ENCODE measurements at regions not wholly inside any gene's neighbourhood (a gene's known extent, or its start where the extent isn't known, plus 50 kb on each side); places are given as distances from the start of the nearest gene placed in this dataset.

DNA sequence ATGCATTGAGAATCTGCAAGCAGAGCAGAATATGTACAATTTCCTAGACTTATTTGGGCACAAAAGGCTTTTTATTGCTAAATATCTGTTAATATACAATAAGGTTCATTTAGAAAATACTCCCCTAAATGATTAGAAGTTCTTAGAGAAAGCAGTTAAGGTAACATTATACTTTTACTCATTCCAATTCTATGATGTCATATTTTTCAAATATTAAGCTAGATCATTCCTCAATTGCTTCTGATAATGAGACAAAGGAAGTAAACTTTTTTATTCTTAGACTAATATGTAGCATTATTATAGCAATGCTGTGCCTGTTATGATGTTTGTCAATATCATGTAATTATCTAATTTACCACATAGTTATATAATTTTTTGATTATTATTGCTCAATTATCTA, 447.0 kb downstream of the SLC16A7 start:
- no peak for DNase-seq (ENCODE audit: low read depth)

GRCh38 chr12:60043236-60043635, 447.4 kb downstream of the SLC16A7 start:
- H3K4me3 ChIP-seq (ENCODE audit: low read length) = no peak overlapping the region
- no peaks in the 10 kb centered on the region for H3K9me3 ChIP-seq (ENCODE audit: control insufficient read depth, low read length)
- H3K27me3 ChIP-seq (replicated peaks; ENCODE audit: control insufficient read depth, insufficient read depth, low read length) = no peaks in the 10 kb centered on the region
- DNase-seq (ENCODE audit: low read depth) = no peak
- no peak overlapping the region for H3K9ac ChIP-seq (ENCODE audit: low read length)
- H3K36me3 ChIP-seq (ENCODE audit: control insufficient read depth, insufficient read depth, low read length, severe bottlenecking) = no peaks in the 10 kb centered on the region
- no peaks in the 10 kb centered on the region for H3K4me1 ChIP-seq (ENCODE audit: control insufficient read depth, insufficient read depth, low read length)

More for the DNA sequence above, 447.0 kb downstream of the SLC16A7 start:
- H3K4me3 ChIP-seq (ENCODE audit: low read length) = no peak overlapping the region
- H3K4me1 ChIP-seq (ENCODE audit: control insufficient read depth, insufficient read depth, low read length) = no peaks in the 10 kb centered on the region
- no peaks in the 10 kb centered on the region for H3K27me3 ChIP-seq (replicated peaks; ENCODE audit: control insufficient read depth, insufficient read depth, low read length)
- no peaks in the 10 kb centered on the region for H3K9me3 ChIP-seq (ENCODE audit: control insufficient read depth, low read length)
- H3K9ac ChIP-seq (ENCODE audit: low read length) = no peak overlapping the region
- no peaks in the 10 kb centered on the region for H3K36me3 ChIP-seq (ENCODE audit: control insufficient read depth, insufficient read depth, low read length, severe bottlenecking)

DNA sequence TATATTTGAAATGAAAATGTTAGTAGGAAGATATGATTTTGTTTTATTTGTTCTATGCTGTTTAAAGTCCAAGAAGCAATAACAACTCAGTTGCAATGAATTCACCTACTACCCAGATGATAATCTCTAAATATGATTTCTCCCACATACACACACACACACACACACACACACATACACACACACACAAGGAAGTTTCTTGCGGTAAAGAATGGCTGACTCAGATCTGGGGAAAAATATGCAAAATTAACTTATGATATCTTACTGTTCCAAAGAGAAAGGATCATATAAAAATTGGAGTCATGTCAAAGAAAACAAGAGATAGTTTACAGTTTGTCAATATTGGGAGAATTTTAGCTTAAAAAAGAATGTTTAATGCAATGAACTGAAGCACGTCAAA, 456.7 kb downstream of the SLC16A7 start:
- peak; percentile 27 for DNase-seq (ENCODE audit: low read depth)
- H3K9me3 ChIP-seq (ENCODE audit: control insufficient read depth, low read length) = no peaks in the 10 kb centered on the region
- H3K4me3 ChIP-seq (ENCODE audit: low read length) = no peak overlapping the region
- H3K9ac ChIP-seq (ENCODE audit: low read length) = no peak overlapping the region
- no peaks in the 10 kb centered on the region for H3K36me3 ChIP-seq (ENCODE audit: control insufficient read depth, insufficient read depth, low read length, severe bottlenecking)
- no peaks in the 10 kb centered on the region for H3K27me3 ChIP-seq (replicated peaks; ENCODE audit: control insufficient read depth, insufficient read depth, low read length)
- no peaks in the 10 kb centered on the region for H3K4me1 ChIP-seq (ENCODE audit: control insufficient read depth, insufficient read depth, low read length)

- no peak overlapping the region for H3K4me3 ChIP-seq (ENCODE audit: low read length)
- H3K9ac ChIP-seq (ENCODE audit: low read length) = no peak overlapping the region
- no peak for DNase-seq (ENCODE audit: low read depth)
Measured at GRCh38 chr12:60059180-60059579, 463.4 kb downstream of the SLC16A7 start.

DNA sequence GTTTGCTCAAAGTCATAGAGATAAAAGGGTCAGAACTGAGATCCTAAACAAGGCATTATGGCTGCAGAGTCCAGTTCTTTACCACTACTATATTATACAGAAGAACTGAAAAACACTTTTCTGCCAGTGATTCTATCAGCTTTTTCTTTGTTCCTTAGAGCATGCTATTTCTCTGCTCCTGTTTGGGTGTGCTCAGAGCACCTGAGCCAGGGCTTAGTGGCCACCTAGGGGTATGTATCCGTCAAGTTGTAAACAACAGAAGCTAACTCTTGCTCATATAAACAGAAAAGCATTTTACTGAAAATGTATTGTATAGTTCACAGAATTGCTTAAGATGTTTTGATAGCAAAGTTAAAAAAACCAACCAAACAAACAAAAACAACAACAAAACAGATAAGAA, 470.8 kb downstream of the SLC16A7 start:
- no peaks in the 10 kb centered on the region for H3K9me3 ChIP-seq (ENCODE audit: control insufficient read depth, low read length)

More at GRCh38 chr12:60059180-60059579, 463.4 kb downstream of the SLC16A7 start:
- Histone ChIP-seq H3K4me1 (ENCODE audit: control insufficient read depth, insufficient read depth, low read length) (no peaks in the 10 kb centered on the region), H3K36me3 (ENCODE audit: control insufficient read depth, insufficient read depth, low read length, severe bottlenecking) (no peaks in the 10 kb centered on the region), H3K27me3 (replicated peaks; ENCODE audit: control insufficient read depth, insufficient read depth, low read length) (no peaks in the 10 kb centered on the region), H3K9me3 (ENCODE audit: control insufficient read depth, low read length) (no peaks in the 10 kb centered on the region)

DNA sequence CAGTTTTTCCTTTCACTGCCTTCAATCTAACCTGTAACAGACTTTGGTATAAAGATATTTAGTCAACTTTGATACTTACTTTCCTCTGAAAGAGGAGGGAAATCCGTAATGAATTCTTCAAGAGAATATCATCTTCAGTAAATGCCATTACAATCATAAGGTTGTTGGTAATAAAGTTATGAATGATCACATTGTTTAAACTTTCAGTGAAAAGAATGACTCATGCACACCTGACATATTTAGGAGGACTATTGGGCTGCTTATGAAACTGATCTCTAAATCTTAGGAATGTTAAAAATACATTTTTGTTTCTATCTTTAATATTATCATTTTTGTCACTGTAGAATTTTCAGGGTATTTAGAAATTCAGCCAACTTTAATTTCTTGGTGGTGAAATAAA, 474.7 kb downstream of the SLC16A7 start:
- H3K9ac ChIP-seq (ENCODE audit: low read length) = no peak overlapping the region
- H3K4me3 ChIP-seq (ENCODE audit: low read length) = no peak overlapping the region
- no peaks in the 10 kb centered on the region for H3K9me3 ChIP-seq (ENCODE audit: control insufficient read depth, low read length)
- peaks cover 3% of the 10 kb centered on the region for H3K4me1 ChIP-seq (ENCODE audit: control insufficient read depth, insufficient read depth, low read length)
- no peaks in the 10 kb centered on the region for H3K27me3 ChIP-seq (replicated peaks; ENCODE audit: control insufficient read depth, insufficient read depth, low read length)
- no peak for DNase-seq (ENCODE audit: low read depth)
- H3K36me3 ChIP-seq (ENCODE audit: control insufficient read depth, insufficient read depth, low read length, severe bottlenecking) = no peaks in the 10 kb centered on the region

More for the DNA sequence above, 470.8 kb downstream of the SLC16A7 start:
- Histone ChIP-seq H3K36me3 (ENCODE audit: control insufficient read depth, insufficient read depth, low read length, severe bottlenecking) (no peaks in the 10 kb centered on the region), H3K27me3 (replicated peaks; ENCODE audit: control insufficient read depth, insufficient read depth, low read length) (no peaks in the 10 kb centered on the region), H3K9ac (ENCODE audit: low read length) (no peak overlapping the region), H3K4me1 (ENCODE audit: control insufficient read depth, insufficient read depth, low read length) (no peaks in the 10 kb centered on the region), H3K4me3 (ENCODE audit: low read length) (no peak overlapping the region)
- no peak for DNase-seq (ENCODE audit: low read depth)

- H3K27me3 ChIP-seq (replicated peaks; ENCODE audit: control insufficient read depth, insufficient read depth, low read length) = no peaks in the 10 kb centered on the region
- H3K4me3 ChIP-seq (ENCODE audit: low read length) = no peak overlapping the region
- no peak overlapping the region for H3K9ac ChIP-seq (ENCODE audit: low read length)
- H3K9me3 ChIP-seq (ENCODE audit: control insufficient read depth, low read length) = no peaks in the 10 kb centered on the region
- peaks cover 3% of the 10 kb centered on the region for H3K4me1 ChIP-seq (ENCODE audit: control insufficient read depth, insufficient read depth, low read length)
- no peaks in the 10 kb centered on the region for H3K36me3 ChIP-seq (ENCODE audit: control insufficient read depth, insufficient read depth, low read length, severe bottlenecking)
- DNase-seq (ENCODE audit: low read depth) = no peak
Measured at GRCh38 chr12:60071759-60072191, 475.9 kb downstream of the SLC16A7 start.

DNA sequence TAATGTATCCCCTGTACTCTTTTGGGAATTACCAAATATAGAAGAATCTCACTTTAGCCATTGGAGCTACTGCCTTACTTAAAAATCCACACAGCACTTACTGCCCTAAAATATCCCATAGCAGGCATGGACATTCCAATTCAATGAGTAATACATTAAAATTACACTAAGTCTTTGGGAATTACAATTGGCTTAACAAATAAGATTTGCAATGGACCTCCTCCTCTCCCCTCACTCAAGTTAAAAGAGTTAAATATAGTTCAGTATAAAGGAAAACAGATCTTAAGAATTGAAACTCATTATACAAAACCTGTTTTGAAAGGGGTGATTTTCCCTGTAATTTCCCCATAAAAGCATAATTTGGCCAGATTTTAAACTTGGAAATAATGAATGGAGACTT, 477.1 kb downstream of the SLC16A7 start:
- Histone ChIP-seq H3K9me3 (ENCODE audit: control insufficient read depth, low read length) (no peaks in the 10 kb centered on the region), H3K36me3 (ENCODE audit: control insufficient read depth, insufficient read depth, low read length, severe bottlenecking) (no peaks in the 10 kb centered on the region), H3K27me3 (replicated peaks; ENCODE audit: control insufficient read depth, insufficient read depth, low read length) (no peaks in the 10 kb centered on the region), H3K4me3 (ENCODE audit: low read length) (no peak overlapping the region), H3K4me1 (ENCODE audit: control insufficient read depth, insufficient read depth, low read length) (peaks cover 3% of the 10 kb centered on the region), H3K9ac (ENCODE audit: low read length) (no peak overlapping the region)
- peak; percentile 47 for DNase-seq (ENCODE audit: low read depth)

DNA sequence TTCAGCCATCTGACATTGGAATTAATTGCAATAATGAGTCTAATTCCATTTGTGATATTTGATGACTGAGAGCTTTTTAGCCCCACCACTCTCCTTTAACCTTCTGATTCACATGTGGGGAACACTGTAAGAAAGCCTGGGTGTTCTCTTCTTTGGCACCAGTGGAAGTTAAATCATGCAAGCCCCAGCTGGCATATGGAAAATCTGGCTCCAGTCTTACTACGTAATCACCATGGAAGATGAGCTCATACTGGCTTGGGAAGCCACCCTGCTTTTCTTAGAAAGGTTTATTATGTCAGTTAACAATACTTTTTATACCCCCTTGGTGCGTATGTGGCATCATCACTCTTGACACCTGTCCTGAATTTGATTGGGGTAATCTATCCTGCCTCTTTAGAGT, 479.3 kb downstream of the SLC16A7 start:
- no peak for DNase-seq (ENCODE audit: low read depth)
- Histone ChIP-seq H3K9ac (ENCODE audit: low read length) (no peak overlapping the region), H3K9me3 (ENCODE audit: control insufficient read depth, low read length) (no peaks in the 10 kb centered on the region)

GRCh38 chr12:60078026-60078425, 482.2 kb downstream of the SLC16A7 start:
- H3K9me3 ChIP-seq (ENCODE audit: control insufficient read depth, low read length) = no peaks in the 10 kb centered on the region
- H3K4me1 ChIP-seq (ENCODE audit: control insufficient read depth, insufficient read depth, low read length) = no peaks in the 10 kb centered on the region
- no peaks in the 10 kb centered on the region for H3K36me3 ChIP-seq (ENCODE audit: control insufficient read depth, insufficient read depth, low read length, severe bottlenecking)
- no peak overlapping the region for H3K9ac ChIP-seq (ENCODE audit: low read length)
- no peak for DNase-seq (ENCODE audit: low read depth)
- no peaks in the 10 kb centered on the region for H3K27me3 ChIP-seq (replicated peaks; ENCODE audit: control insufficient read depth, insufficient read depth, low read length)
- H3K4me3 ChIP-seq (ENCODE audit: low read length) = no peak overlapping the region

More for the DNA sequence above, 479.3 kb downstream of the SLC16A7 start:
- Histone ChIP-seq H3K36me3 (ENCODE audit: control insufficient read depth, insufficient read depth, low read length, severe bottlenecking) (no peaks in the 10 kb centered on the region), H3K27me3 (replicated peaks; ENCODE audit: control insufficient read depth, insufficient read depth, low read length) (no peaks in the 10 kb centered on the region), H3K4me1 (ENCODE audit: control insufficient read depth, insufficient read depth, low read length) (peaks cover 3% of the 10 kb centered on the region), H3K4me3 (ENCODE audit: low read length) (no peak overlapping the region)

GRCh38 chr12:60093428-60093827, 497.6 kb downstream of the SLC16A7 start:
- Histone ChIP-seq H3K27me3 (replicated peaks; ENCODE audit: control insufficient read depth, insufficient read depth, low read length) (no peaks in the 10 kb centered on the region), H3K9ac (ENCODE audit: low read length) (no peak overlapping the region), H3K4me3 (ENCODE audit: low read length) (no peak overlapping the region), H3K9me3 (ENCODE audit: control insufficient read depth, low read length) (no peaks in the 10 kb centered on the region), H3K36me3 (ENCODE audit: control insufficient read depth, insufficient read depth, low read length, severe bottlenecking) (no peaks in the 10 kb centered on the region), H3K4me1 (ENCODE audit: control insufficient read depth, insufficient read depth, low read length) (no peaks in the 10 kb centered on the region)
- DNase-seq (ENCODE audit: low read depth) = peak; percentile 27

- Histone ChIP-seq H3K27me3 (replicated peaks; ENCODE audit: control insufficient read depth, insufficient read depth, low read length) (no peaks in the 10 kb centered on the region), H3K4me3 (ENCODE audit: low read length) (no peak overlapping the region), H3K4me1 (ENCODE audit: control insufficient read depth, insufficient read depth, low read length) (no peaks in the 10 kb centered on the region), H3K9me3 (ENCODE audit: control insufficient read depth, low read length) (peaks cover 7% of the 10 kb centered on the region), H3K9ac (ENCODE audit: low read length) (no peak overlapping the region), H3K36me3 (ENCODE audit: control insufficient read depth, insufficient read depth, low read length, severe bottlenecking) (no peaks in the 10 kb centered on the region)
- no peak for DNase-seq (ENCODE audit: low read depth)
Measured at GRCh38 chr12:60094436-60094835, 498.6 kb downstream of the SLC16A7 start.

Data from adipocyte (in vitro differentiated cells).